CD14-positive monocyte (primary cell): ENCODE measurements at regions not wholly inside any gene's neighbourhood (a gene's known extent, or its start where the extent isn't known, plus 50 kb on each side); places are given as distances from the start of the nearest gene placed in this dataset.

Experiments used
- DNase-seq, 3 donors: peaks; one replicate each; pipeline ENCODE4 v3.0.0-alpha.2; 2011 to 2022
- H2AFZ ChIP-seq: 2 replicates; pipeline ENCODE4 v1.6.0; 2012; ENCODE audit warnings: mild to moderate bottlenecking, low read depth, low read length, inconsistent platforms; ENCODE audit not compliant: insufficient read depth, poor library complexity, severe bottlenecking
- H3K27ac ChIP-seq, 2 donors: 1 replicate in 1 of 2; 2 replicates in 1 of 2; pipeline ENCODE4 v1.5.1; 2012 to 2013; ENCODE audit warnings: low read length in 2 of 2, control low read depth in 1 of 2, inconsistent platforms in 1 of 2, low read depth in 1 of 2, mild to moderate bottlenecking in 1 of 2
- H3K27me3 ChIP-seq, 2 donors: one replicate each; pipeline versions ENCODE4 v1.6.0 to v1.6.1; 2011 to 2013; ENCODE audit warnings: low read length in 2 of 2; ENCODE audit not compliant: control insufficient read depth in 2 of 2, insufficient read depth in 2 of 2
- H3K36me3 ChIP-seq, 2 donors: replicated peaks in 1 of 2; 1 replicate in 1 of 2; 2 replicates in 1 of 2; pipeline versions ENCODE4 v1.5.1 to v1.6.1; 2012 to 2013; ENCODE audit warnings: low read length in 2 of 2, control low read depth in 1 of 2, inconsistent platforms in 1 of 2, mild to moderate bottlenecking in 1 of 2; ENCODE audit not compliant: insufficient read depth in 2 of 2, control insufficient read depth in 1 of 2
- H3K4me1 ChIP-seq, 2 donors: 1 replicate in 1 of 2; 2 replicates in 1 of 2; pipeline versions ENCODE4 v1.5.1 to v1.6.1; 2012 to 2013; ENCODE audit warnings: low read length in 2 of 2, control low read depth in 1 of 2, inconsistent platforms in 1 of 2, mild to moderate bottlenecking in 1 of 2, moderate library complexity in 1 of 2; ENCODE audit not compliant: insufficient read depth in 2 of 2, control insufficient read depth in 1 of 2
- H3K4me2 ChIP-seq: replicated peaks from 2 replicates; pipeline ENCODE3; 2012; ENCODE audit warnings: low read length, moderate library complexity, mild to moderate bottlenecking; ENCODE audit not compliant: poor library complexity, severe bottlenecking; ENCODE audit errors: extremely low read depth
- H3K4me3 ChIP-seq, 3 experiments: fragments of 200-600 bp in 1 of 3; sonication (generic) in 1 of 3; replicated peaks in 1 of 3; 1 replicate in 2 of 3; 2 replicates in 1 of 3; pipeline ENCODE4 v1.5.1; 2011 to 2013; ENCODE audit warnings: low read length in 3 of 3, mild to moderate bottlenecking in 3 of 3, control low read depth in 2 of 3, low read depth in 2 of 3, inconsistent platforms in 1 of 3, moderate library complexity in 1 of 3
- H3K79me2 ChIP-seq: 2 replicates; pipeline ENCODE4 v1.6.0; 2012; ENCODE audit warnings: mild to moderate bottlenecking, control low read depth, inconsistent platforms, low read length, moderate library complexity; ENCODE audit not compliant: insufficient read depth
- H3K9ac ChIP-seq: 2 replicates; pipeline ENCODE4 v1.6.0; 2017; ENCODE audit warnings: low read length, mild to moderate bottlenecking; ENCODE audit not compliant: insufficient read depth, poor library complexity, severe bottlenecking
- H3K9me3 ChIP-seq, 2 donors: replicated peaks in 1 of 2; 1 replicate in 1 of 2; 2 replicates in 1 of 2; pipeline versions ENCODE4 v1.5.1 to v1.6.1; 2012 to 2013; ENCODE audit warnings: low read length in 2 of 2, control low read depth in 1 of 2; ENCODE audit not compliant: control insufficient read depth in 1 of 2, insufficient read depth in 1 of 2
- H4K20me1 ChIP-seq: 2 replicates; pipeline ENCODE4 v1.6.0; 2012; ENCODE audit warnings: mild to moderate bottlenecking, low read length, control low read depth, moderate library complexity; ENCODE audit not compliant: insufficient read depth
- H3K27ac Mint-ChIP-seq, 7 donors: one replicate each; pipeline ENCODE4 v1.8.0; 2020; ENCODE audit warnings: mild to moderate bottlenecking in 7 of 7, mixed read lengths in 7 of 7, moderate library complexity in 6 of 7, inconsistent platforms in 2 of 7
- H3K27me3 Mint-ChIP-seq, 3 donors: one replicate each; pipeline ENCODE4 v1.8.0; 2021 to 2022; ENCODE audit warnings: low read depth in 3 of 3, mild to moderate bottlenecking in 3 of 3, mixed read lengths in 3 of 3, moderate library complexity in 3 of 3, inconsistent platforms in 1 of 3
- H3K36me3 Mint-ChIP-seq, 2 donors: one replicate each; pipeline ENCODE4 v1.8.0; 2020; ENCODE audit warnings: mixed read lengths in 2 of 2, inconsistent platforms in 1 of 2, mild to moderate bottlenecking in 1 of 2
- H3K4me1 Mint-ChIP-seq: one replicate; pipeline ENCODE4 v1.8.0; 2020; ENCODE audit warnings: mild to moderate bottlenecking, mixed read lengths
- H3K4me3 Mint-ChIP-seq, 2 donors: one replicate each; pipeline ENCODE4 v1.8.0; 2020; ENCODE audit warnings: mild to moderate bottlenecking in 2 of 2, mixed read lengths in 2 of 2, moderate library complexity in 1 of 2
- H3K9me3 Mint-ChIP-seq, 7 donors: one replicate each; pipeline ENCODE4 v1.8.0; 2020 to 2022; ENCODE audit warnings: mixed read lengths in 7 of 7, mild to moderate bottlenecking in 6 of 7, moderate library complexity in 6 of 7, inconsistent platforms in 2 of 7
- CTCF ChIP-seq: fragments of 200-600 bp; IDR thresholded peaks from one replicate; pipeline ENCODE4 v1.8.0; 2022; ENCODE audit warnings: antibody characterized with exemption, mild to moderate bottlenecking
- WGBS: methylation state at CpG from one replicate; pipeline ENCODE4 v1.1.5; 2013; ENCODE audit warnings: missing lambda C conversion rate; ENCODE audit not compliant: insufficient coverage; 5-methylcytosine and 5-hydroxymethylcytosine counted together
- intact Hi-C, 2 donors: fragments of 100-400 bp; cut with micrococcal nuclease; formaldehyde crosslinking; loops; one replicate each; pipeline versions ENCODE4 v1.15.0 to v1.15.1; 2023

GRCh38 chrX:40405399-40405798, 175.4 kb upstream of the ATP6AP2 start:
- no peak overlapping the region for H3K4me3 Mint-ChIP-seq

GRCh38 chrX:40403757-40404156, 177.0 kb upstream of the ATP6AP2 start:
- Mint-ChIP-seq H3K4me1 (peaks cover 20% of the 10 kb centered on the region), H3K4me3 (no peak overlapping the region), H3K36me3 (peaks cover 0 to 1% of the 10 kb centered on the region in 2 donors), H3K27me3 (peaks cover 0 to 8% (median 0%) of the 10 kb centered on the region in 3 donors), H3K9me3 (peaks cover 4 to 8% (median 5%) of the 10 kb centered on the region in 7 donors), H3K27ac (peak overlapping the region in 1 of 7 donors; percentile 3)
- Histone ChIP-seq H3K9ac (no peak overlapping the region), H3K4me1 (peaks cover 22 to 23% of the 10 kb centered on the region in 2 donors), H3K4me2 (no peak overlapping the region), H4K20me1 (no peaks in the 10 kb centered on the region), H3K36me3 (no peaks in the 10 kb centered on the region), H3K9me3 (peaks cover 0 to 2% of the 10 kb centered on the region in 2 donors), H3K4me3 (no peak overlapping the region), H3K27ac (no peak overlapping the region), H2AFZ (no peak overlapping the region), H3K79me2 (no peaks in the 10 kb centered on the region), H3K27me3 (no peaks in the 10 kb centered on the region)
- DNase-seq = no peak
- TF ChIP-seq CTCF = no peak
- intact Hi-C loops = no loop called here
- no CpG with 5 or more reads among the region's 7 CpGs for WGBS

More at GRCh38 chrX:40405399-40405798, 175.4 kb upstream of the ATP6AP2 start:
- Histone ChIP-seq H4K20me1 (no peaks in the 10 kb centered on the region), H3K4me1 (peaks cover 22 to 23% of the 10 kb centered on the region in 2 donors), H3K4me3 (no peak overlapping the region), H3K36me3 (no peaks in the 10 kb centered on the region), H3K9me3 (peaks cover 0 to 10% of the 10 kb centered on the region in 2 donors), H2AFZ (no peak overlapping the region), H3K27ac (peak overlapping the region in 1 of 2 donors; percentile 76), H3K27me3 (no peaks in the 10 kb centered on the region), H3K9ac (no peak overlapping the region), H3K79me2 (no peaks in the 10 kb centered on the region), H3K4me2 (no peak overlapping the region)
- peaks cover 0 to 12% (median 0%) of the 10 kb centered on the region in 3 donors for H3K27me3 Mint-ChIP-seq
- H3K27ac Mint-ChIP-seq = no peak overlapping the region
- no peak for TF ChIP-seq CTCF
- H3K36me3 Mint-ChIP-seq = peaks cover 0 to 1% of the 10 kb centered on the region in 2 donors
- peaks cover 20% of the 10 kb centered on the region for H3K4me1 Mint-ChIP-seq
- intact Hi-C loops = no loop called here
- peaks cover 6 to 18% (median 10%) of the 10 kb centered on the region in 7 donors for H3K9me3 Mint-ChIP-seq
- no peak for DNase-seq
- no CpG with 5 or more reads among the region's 3 CpGs for WGBS
